GOT3 (cell line): ENCODE measurements at regions not wholly inside any gene's neighbourhood (a gene's known extent, or its start where the extent isn't known, plus 50 kb on each side); places are given as distances from the start of the nearest gene placed in this dataset.

ENCODE experiments used
- DNase-seq: peaks from one replicate; lab custom pipeline; 2025; ENCODE audit warnings: mixed read lengths; lab: John Stamatoyannopoulos, UW

GRCh38 chr16:62088731-62089410, 52.6 kb upstream of the CDH8 start:
- no peak for DNase-seq
